Caco-2 (cell line): ENCODE measurements at regions not wholly inside any gene's neighbourhood (a gene's known extent, or its start where the extent isn't known, plus 50 kb on each side); places are given as distances from the start of the nearest gene placed in this dataset.

Experiments
- BruUV-seq: library from RNA; stranded (reverse); fragments of 400-500 nt; replicated peaks from 2 replicates; lab custom pipeline; 2021; lab: Mats Ljungman, UMichigan
- CTCF ChIA-PET: fragments of 300-600 bp; sonication (Branson Sonifier 250); formaldehyde crosslinking; loops from one replicate; lab custom pipeline; 2022; ENCODE audit warnings: antibody characterized with exemption; lab: Charles Lee
- POLR2A ChIA-PET: fragments of 300-600 bp; sonication (Branson Sonifier 250); formaldehyde crosslinking; loops from one replicate; lab custom pipeline; 2022; ENCODE audit warnings: antibody characterized with exemption; lab: Charles Lee
- DNase-seq, 2 experiments: peaks; one replicate each; pipeline versions ENCODE4 v3.0.0 to v3.0.0-alpha.2; 2020 to 2022
- H3K27me3 ChIP-seq: replicated peaks from 2 replicates; pipeline ENCODE4 v1.6.0; 2011; ENCODE audit warnings: low read length; ENCODE audit not compliant: control insufficient read depth, insufficient read depth
- H3K36me3 ChIP-seq: 2 replicates; pipeline ENCODE4 v1.5.1; 2011; ENCODE audit warnings: low read length; ENCODE audit not compliant: control insufficient read depth, insufficient read depth
- H3K4me1 ChIP-seq: fragments of 250-450 bp; sonication (Bioruptor Pico); 2 replicates; pipeline ENCODE4 v1.5.1; 2020; ENCODE audit warnings: mild to moderate bottlenecking
- H3K4me3 ChIP-seq: 2 replicates; pipeline ENCODE4 v1.5.1; 2011; ENCODE audit warnings: low read depth, mild to moderate bottlenecking, control low read depth, low read length
- H3K9me3 ChIP-seq: fragments of 250-450 bp; sonication (Bioruptor Pico); 2 replicates; pipeline ENCODE4 v1.5.1; 2020; ENCODE audit warnings: mild to moderate bottlenecking, moderate library complexity
- H3K27ac Mint-ChIP-seq: one replicate; pipeline ENCODE4 v1.8.0; 2022; ENCODE audit warnings: mixed read lengths; ENCODE audit not compliant: unreplicated experiment
- H3K27me3 Mint-ChIP-seq: one replicate; pipeline ENCODE4 v1.8.0; 2022; ENCODE audit warnings: mixed read lengths; ENCODE audit not compliant: insufficient read depth, unreplicated experiment
- H3K36me3 Mint-ChIP-seq: one replicate; pipeline ENCODE4 v1.8.0; 2022; ENCODE audit warnings: mild to moderate bottlenecking, mixed read lengths; ENCODE audit not compliant: insufficient read depth, unreplicated experiment
- H3K4me1 Mint-ChIP-seq: one replicate; pipeline ENCODE4 v1.8.0; 2022; ENCODE audit warnings: low read depth, mixed read lengths; ENCODE audit not compliant: unreplicated experiment
- H3K4me3 Mint-ChIP-seq: one replicate; pipeline ENCODE4 v1.8.0; 2022; ENCODE audit warnings: mild to moderate bottlenecking, moderate library complexity, mixed read lengths; ENCODE audit not compliant: unreplicated experiment
- H3K9me3 Mint-ChIP-seq: one replicate; pipeline ENCODE4 v1.8.0; 2022; ENCODE audit warnings: mixed read lengths; ENCODE audit not compliant: unreplicated experiment
- CTCF ChIP-seq, 2 experiments: fragments of 200-600 bp in 1 of 2; IDR thresholded peaks; 1 replicate in 1 of 2; 2 replicates in 1 of 2; pipeline versions ENCODE4 v1.5.1 to v1.8.0; 2011 to 2022; ENCODE audit warnings: antibody characterized with exemption in 1 of 2, control low read depth in 1 of 2, inconsistent platforms in 1 of 2, low read depth in 1 of 2, low read length in 1 of 2, mild to moderate bottlenecking in 1 of 2, moderate library complexity in 1 of 2; ENCODE audit not compliant: insufficient read depth in 1 of 2, severe bottlenecking in 1 of 2, unreplicated experiment in 1 of 2
- intact Hi-C: fragments of 100-400 bp; cut with micrococcal nuclease; formaldehyde crosslinking; loops from one replicate; pipeline ENCODE4 v1.10.0; 2022; ENCODE audit not compliant: unreplicated experiment

- POLR2A ChIA-PET: no interaction called here
- Mint-ChIP-seq H3K4me3 (no peak overlapping the region), H3K27me3 (no peaks in the 10 kb centered on the region), H3K36me3 (no peaks in the 10 kb centered on the region), H3K9me3 (peaks cover 16% of the 10 kb centered on the region), H3K4me1 (no peaks in the 10 kb centered on the region), H3K27ac (no peak overlapping the region)
- Histone ChIP-seq H3K27me3 (no peaks in the 10 kb centered on the region), H3K36me3 (no peaks in the 10 kb centered on the region), H3K4me1 (no peaks in the 10 kb centered on the region), H3K9me3 (no peaks in the 10 kb centered on the region), H3K4me3 (no peak overlapping the region)
- no TSS peak for BruUV-seq
- CTCF ChIA-PET: no interaction called here
- no peak for DNase-seq
- no peak for TF ChIP-seq CTCF (IDR thresholded peaks at IDR 0.05; ENCODE audit: insufficient read depth in 1 of 2, low read depth in 1 of 2, low read length in 1 of 2, severe bottlenecking in 1 of 2, unreplicated experiment in 1 of 2)
- intact Hi-C loops: no loop called here
Measured at GRCh38 chr13:65733110-65733509, 1497.0 kb downstream of the PCDH9 start.

GRCh38 chr13:65727070-65727469 lies 1503.1 kb downstream of the PCDH9 start:
- Mint-ChIP-seq H3K27ac (no peak overlapping the region), H3K4me1 (no peaks in the 10 kb centered on the region), H3K36me3 (no peaks in the 10 kb centered on the region), H3K9me3 (no peaks in the 10 kb centered on the region), H3K4me3 (no peak overlapping the region), H3K27me3 (no peaks in the 10 kb centered on the region)
- Histone ChIP-seq H3K36me3 (no peaks in the 10 kb centered on the region), H3K4me1 (no peaks in the 10 kb centered on the region), H3K27me3 (no peaks in the 10 kb centered on the region), H3K4me3 (no peak overlapping the region), H3K9me3 (no peaks in the 10 kb centered on the region)
- BruUV-seq: no TSS peak
- ChIA-PET CTCF (no interaction called here), POLR2A (no interaction called here)
- no peak for DNase-seq
- intact Hi-C loops: no loop called here
- TF ChIP-seq CTCF (IDR thresholded peaks at IDR 0.05; ENCODE audit: insufficient read depth in 1 of 2, low read depth in 1 of 2, low read length in 1 of 2, severe bottlenecking in 1 of 2, unreplicated experiment in 1 of 2): no peak

- Mint-ChIP-seq H3K27ac (no peak overlapping the region), H3K9me3 (no peaks in the 10 kb centered on the region), H3K4me1 (no peaks in the 10 kb centered on the region), H3K4me3 (no peak overlapping the region), H3K27me3 (peaks cover 1% of the 10 kb centered on the region), H3K36me3 (no peaks in the 10 kb centered on the region)
- no peaks in the 10 kb centered on the region for H3K27me3 ChIP-seq
- no peak for TF ChIP-seq CTCF (IDR thresholded peaks at IDR 0.05; ENCODE audit: insufficient read depth in 1 of 2, low read depth in 1 of 2, low read length in 1 of 2, severe bottlenecking in 1 of 2, unreplicated experiment in 1 of 2)
- BruUV-seq: no TSS peak
- no peak for DNase-seq
- ChIA-PET POLR2A (no interaction called here), CTCF (no interaction called here)
- no peaks in the 10 kb centered on the region for H3K4me1 ChIP-seq
- no peaks in the 10 kb centered on the region for H3K36me3 ChIP-seq
- H3K4me3 ChIP-seq: no peak overlapping the region
- intact Hi-C loops: no loop called here
- H3K9me3 ChIP-seq: no peaks in the 10 kb centered on the region
Measured at GRCh38 chr13:65725006-65725405, 1505.1 kb downstream of the PCDH9 start.
